IMR-90 (cell line): ENCODE measurements at regions not wholly inside any gene's neighbourhood (a gene's known extent, or its start where the extent isn't known, plus 50 kb on each side); places are given as distances from the start of the nearest gene placed in this dataset.

Experiments used
- ATAC-seq: fragments of 200-7000 bp; cut with Tn5 transposase; 2 replicates; pipeline ENCODE4 v1.9.1; 2020; ENCODE audit warnings: low read depth, mild to moderate bottlenecking, moderate library complexity
- BruUV-seq: library from RNA; stranded (reverse); fragments of 400-500 nt; replicated peaks from 2 replicates; lab custom pipeline; 2021; lab: Mats Ljungman, UMichigan
- CTCF ChIA-PET: fragments of 300-600 bp; formaldehyde crosslinking; extraction: SDS; loops from one replicate; lab custom pipeline; 2021; ENCODE audit warnings: antibody characterized with exemption; lab: Yijun Ruan, JAX
- POLR2A ChIA-PET: fragments of 300-600 bp; sonication (Branson Sonifier 250); formaldehyde crosslinking; loops from one replicate; lab custom pipeline; 2022; ENCODE audit warnings: antibody characterized with exemption; ENCODE audit not compliant: unreplicated experiment; lab: Charles Lee
- DNase-seq: peaks from one replicate; pipeline ENCODE4 v3.0.0; 2013
- H2AFZ ChIP-seq: replicated peaks from 2 replicates; pipeline ENCODE3; 2013; ENCODE audit warnings: low read length, mild to moderate bottlenecking; ENCODE audit not compliant: poor library complexity
- H2AK5ac ChIP-seq: 2 replicates; pipeline ENCODE4 v1.6.1; 2013; ENCODE audit warnings: low read depth, low read length, inconsistent platforms
- H2AK9ac ChIP-seq: replicated peaks from 2 replicates; pipeline ENCODE3; 2013; ENCODE audit warnings: mild to moderate bottlenecking, low read depth, low read length, moderate library complexity; ENCODE audit not compliant: poor library complexity
- H2BK120ac ChIP-seq: 2 replicates; pipeline ENCODE4 v1.6.1; 2013; ENCODE audit warnings: low read depth, low read length, inconsistent platforms
- H2BK15ac ChIP-seq: 3 replicates; pipeline ENCODE4 v1.6.1; 2013; ENCODE audit warnings: low read depth, low read length, inconsistent platforms
- H2BK20ac ChIP-seq: 2 replicates; pipeline ENCODE4 v1.6.1; 2013; ENCODE audit warnings: low read depth, mild to moderate bottlenecking, inconsistent platforms, low read length, moderate library complexity
- H2BK5ac ChIP-seq: 2 replicates; pipeline ENCODE4 v1.6.1; 2013; ENCODE audit warnings: mild to moderate bottlenecking, low read depth, low read length, inconsistent platforms; ENCODE audit not compliant: poor library complexity, severe bottlenecking
- H3K14ac ChIP-seq: replicated peaks from 2 replicates; pipeline ENCODE4 v1.6.1; 2013; ENCODE audit warnings: low read depth, low read length, inconsistent platforms
- H3K18ac ChIP-seq: 2 replicates; pipeline ENCODE4 v1.6.1; 2013; ENCODE audit warnings: low read depth, low read length, control low read depth
- H3K23ac ChIP-seq: 2 replicates; pipeline ENCODE4 v1.6.1; 2013; ENCODE audit warnings: low read depth, low read length, inconsistent platforms
- H3K27ac ChIP-seq: 2 replicates; pipeline ENCODE4 v1.5.1; 2013; ENCODE audit warnings: mild to moderate bottlenecking, control low read depth, low read length; ENCODE audit not compliant: insufficient read depth
- H3K27me3 ChIP-seq: 2 replicates; pipeline ENCODE4 v1.6.1; 2013; ENCODE audit warnings: low read length; ENCODE audit not compliant: control insufficient read depth, insufficient read depth
- H3K36me3 ChIP-seq: 2 replicates; pipeline ENCODE4 v1.6.1; 2013; ENCODE audit warnings: low read length, mixed read lengths; ENCODE audit not compliant: control insufficient read depth, insufficient read depth
- H3K4ac ChIP-seq: 2 replicates; pipeline ENCODE4 v1.6.1; 2013; ENCODE audit warnings: low read depth, low read length, inconsistent platforms
- H3K4me1 ChIP-seq: 2 replicates; pipeline ENCODE4 v1.6.1; 2013; ENCODE audit warnings: low read length, mixed read lengths; ENCODE audit not compliant: control insufficient read depth, insufficient read depth
- H3K4me2 ChIP-seq: 2 replicates; pipeline ENCODE4 v1.6.1; 2013; ENCODE audit warnings: low read depth, mild to moderate bottlenecking, control low read depth, low read length, moderate library complexity
- H3K4me3 ChIP-seq: 2 replicates; pipeline ENCODE4 v1.5.1; 2013; ENCODE audit warnings: low read depth, mild to moderate bottlenecking, control low read depth, low read length, moderate library complexity; ENCODE audit not compliant: insufficient read depth
- H3K56ac ChIP-seq: 2 replicates; pipeline ENCODE4 v1.6.1; 2013; ENCODE audit warnings: low read length, inconsistent platforms; ENCODE audit not compliant: insufficient read depth; ENCODE audit errors: extremely low read depth
- H3K79me1 ChIP-seq, 2 experiments: 2 replicates each; pipeline ENCODE4 v1.6.1; 2013; ENCODE audit warnings: low read length in 2 of 2, inconsistent platforms in 1 of 2, low read depth in 1 of 2
- H3K9ac ChIP-seq: 2 replicates; pipeline ENCODE4 v1.6.1; 2013; ENCODE audit warnings: low read depth, low read length, control low read depth
- H3K9me1 ChIP-seq: 2 replicates; pipeline ENCODE4 v1.6.1; 2013; ENCODE audit warnings: low read length, inconsistent platforms; ENCODE audit not compliant: insufficient read depth
- H3K9me3 ChIP-seq: 2 replicates; pipeline ENCODE4 v1.6.1; 2013; ENCODE audit warnings: low read length; ENCODE audit not compliant: control insufficient read depth, insufficient read depth
- H4K20me1 ChIP-seq: 2 replicates; pipeline ENCODE4 v1.6.1; 2013; ENCODE audit warnings: low read length, inconsistent platforms; ENCODE audit not compliant: insufficient read depth
- H4K5ac ChIP-seq: 2 replicates; pipeline ENCODE4 v1.6.1; 2013; ENCODE audit warnings: mild to moderate bottlenecking, low read depth, low read length, control low read depth
- H4K8ac ChIP-seq, 2 experiments: 2 replicates each; pipeline ENCODE4 v1.6.1; 2013; ENCODE audit warnings: low read depth in 2 of 2, low read length in 2 of 2, control low read depth in 1 of 2, inconsistent platforms in 1 of 2
- H4K91ac ChIP-seq: 2 replicates; pipeline ENCODE4 v1.6.1; 2013; ENCODE audit warnings: low read depth, low read length, inconsistent platforms; ENCODE audit not compliant: insufficient read depth
- BHLHE40 ChIP-seq: fragments of 150-350 bp; IDR thresholded peaks from 2 replicates; pipeline ENCODE4 v1.6.1; 2016; ENCODE audit warnings: mild to moderate bottlenecking, low read depth, low read length
- CEBPB ChIP-seq: IDR thresholded peaks from 2 replicates; pipeline ENCODE4 v1.6.1; 2012; ENCODE audit warnings: low read depth, low read length, improper control_type of control experiment
- CHD1 ChIP-seq: IDR thresholded peaks from 2 replicates; pipeline ENCODE4 v1.6.1; 2012; ENCODE audit warnings: low read depth, low read length, improper control_type of control experiment
- FOS ChIP-seq: fragments of 150-350 bp; IDR thresholded peaks from 2 replicates; pipeline ENCODE4 v1.6.1; 2016; ENCODE audit warnings: low read depth, low read length
- MAFK ChIP-seq: IDR thresholded peaks from 2 replicates; pipeline ENCODE4 v1.6.1; 2012; ENCODE audit warnings: low read depth, low read length, improper control_type of control experiment
- MAZ ChIP-seq: IDR thresholded peaks from 2 replicates; pipeline ENCODE4 v1.6.1; 2012; ENCODE audit warnings: low read depth, mild to moderate bottlenecking, low read length, improper control_type of control experiment, moderate library complexity, borderline replicate concordance
- MXI1 ChIP-seq: IDR thresholded peaks from 2 replicates; pipeline ENCODE4 v1.6.1; 2012; ENCODE audit warnings: low read depth, mild to moderate bottlenecking, low read length, moderate library complexity, borderline replicate concordance
- NFE2L2 ChIP-seq: fragments of 150-350 bp; IDR thresholded peaks from 2 replicates; pipeline ENCODE4 v1.6.1; 2016; ENCODE audit warnings: low read depth, mild to moderate bottlenecking, low read length
- POLR2A ChIP-seq: IDR thresholded peaks from 2 replicates; pipeline ENCODE4 v1.6.1; 2012; ENCODE audit warnings: mild to moderate bottlenecking, low read depth, low read length
- RAD21 ChIP-seq: IDR thresholded peaks from 2 replicates; pipeline ENCODE4 v1.6.1; 2012; ENCODE audit warnings: low read length, improper control_type of control experiment
- RCOR1 ChIP-seq: IDR thresholded peaks from 2 replicates; pipeline ENCODE4 v1.6.1; 2012; ENCODE audit warnings: mild to moderate bottlenecking, low read length, improper control_type of control experiment; ENCODE audit not compliant: insufficient replicate concordance
- RFX5 ChIP-seq: IDR thresholded peaks from 2 replicates; pipeline ENCODE4 v1.8.0; 2012; ENCODE audit warnings: low read depth, mild to moderate bottlenecking, low read length, moderate library complexity
- SMC3 ChIP-seq: fragments of 150-350 bp; IDR thresholded peaks from 2 replicates; pipeline ENCODE4 v1.6.1; 2016; ENCODE audit warnings: low read depth, mild to moderate bottlenecking, antibody characterized with exemption, low read length, moderate library complexity
- WGBS, 2 experiments: methylation state at CpG; one replicate each; pipeline versions ENCODE4 v1.1.5 to v1.1.7; 2013; ENCODE audit warnings: missing lambda C conversion rate in 2 of 2; ENCODE audit not compliant: insufficient read length in 1 of 2; ENCODE audit errors: extremely low coverage in 2 of 2; 5-methylcytosine and 5-hydroxymethylcytosine counted together
- dilution Hi-C: fragments of 300-500 bp; cut with HindIII; formaldehyde crosslinking; loops from one replicate; pipeline ENCODE4 v1.14.3; 2018; ENCODE audit warnings: low sequenced_read_pairs; ENCODE audit not compliant: unreplicated experiment
- in situ Hi-C: fragments of 300-500 bp; cut with MboI; formaldehyde crosslinking; loops from 3 replicates; pipeline ENCODE4 v1.14.3; 2019; ENCODE audit warnings: low sequenced_read_pairs, inconsistent platforms, mixed read lengths
- intact Hi-C: fragments of 100-400 bp; cut with micrococcal nuclease; formaldehyde crosslinking; loops from 2 replicates; pipeline ENCODE4 v1.10.0; 2022
- TF ChIP-seq, protein P1 (sequence below): fragments of 150-350 bp; IDR thresholded peaks from 2 replicates; pipeline ENCODE4 v1.6.1; 2017; ENCODE audit warnings: mild to moderate bottlenecking, antibody characterized with exemption, low read length, low read depth
- TF ChIP-seq, protein P2 (sequence below): fragments of 150-350 bp; IDR thresholded peaks from 2 replicates; pipeline ENCODE4 v1.6.1; 2016; ENCODE audit warnings: low read depth, mild to moderate bottlenecking, low read length, moderate library complexity, borderline replicate concordance
- TF ChIP-seq, protein P3 (sequence below): conservative IDR thresholded peaks from 2 replicates; pipeline ENCODE4 v1.5.1; 2012; ENCODE audit warnings: mild to moderate bottlenecking, low read depth, low read length, improper control_type of control experiment

DNA sequence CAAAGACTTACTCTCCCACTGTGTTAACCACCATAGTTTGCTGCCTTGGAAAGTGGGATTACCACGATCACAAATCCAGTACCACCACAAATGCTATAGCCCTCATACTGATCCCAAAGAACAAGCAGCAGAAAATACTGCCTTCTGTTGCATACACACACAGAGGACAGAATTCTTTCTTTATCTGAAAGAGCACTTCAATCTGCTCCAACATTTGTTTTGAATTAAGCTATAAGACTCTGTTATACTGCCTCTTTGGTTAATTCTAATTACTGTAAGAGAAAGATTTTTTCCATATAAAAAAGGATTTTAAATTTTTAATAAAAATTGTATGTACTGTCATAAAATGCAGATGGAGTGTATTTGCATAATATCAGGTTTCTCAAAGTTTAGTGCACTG is 69.8 kb downstream of the YIPF5 start:
- DNase-seq: no peak
- Histone ChIP-seq H4K8ac (no peak overlapping the region), H3K4me3 (no peak overlapping the region), H3K23ac (no peak overlapping the region), H3K4ac (no peak overlapping the region), H2BK5ac (no peak overlapping the region), H3K14ac (no peak overlapping the region), H3K27me3 (no peaks in the 10 kb centered on the region), H3K27ac (no peak overlapping the region), H3K56ac (no peak overlapping the region), H3K36me3 (no peaks in the 10 kb centered on the region), H2BK15ac (no peak overlapping the region), H4K20me1 (no peaks in the 10 kb centered on the region), H3K9me3 (no peaks in the 10 kb centered on the region), H2BK20ac (no peak overlapping the region), H3K18ac (no peak overlapping the region; the same call in 1 of the 2 replicates), H4K5ac (no peak overlapping the region), H2AK9ac (no peak overlapping the region), H2AK5ac (no peak overlapping the region), H4K91ac (no peak overlapping the region), H3K4me1 (peaks cover 3% of the 10 kb centered on the region), H2BK120ac (no peak overlapping the region), H3K9me1 (no peaks in the 10 kb centered on the region), H2AFZ (no peak overlapping the region), H3K79me1 (no peaks in the 10 kb centered on the region), H3K4me2 (no peak overlapping the region), H3K9ac (no peak overlapping the region)
- intact Hi-C loops: no loop called here
- no peak for ATAC-seq
- ChIA-PET CTCF (interaction anchor here (1.2 kb wide), 1 partner anchor 9 kb away, joined by 3 read pairs; no protein-coding TSS in a partner anchor), POLR2A (no interaction called here)
- dilution Hi-C loops: no loop called here
- BruUV-seq: no TSS peak
- TF ChIP-seq MXI1 (no peak), RCOR1 (no peak), NFE2L2 (no peak), RFX5 (no peak), RAD21 (no peak), FOS (no peak), CEBPB (no peak), CHD1 (no peak), SMC3 (no peak), MAFK (no peak), POLR2A (no peak), BHLHE40 (no peak), MAZ (no peak)
- TF ChIP-seq, protein P1, sequence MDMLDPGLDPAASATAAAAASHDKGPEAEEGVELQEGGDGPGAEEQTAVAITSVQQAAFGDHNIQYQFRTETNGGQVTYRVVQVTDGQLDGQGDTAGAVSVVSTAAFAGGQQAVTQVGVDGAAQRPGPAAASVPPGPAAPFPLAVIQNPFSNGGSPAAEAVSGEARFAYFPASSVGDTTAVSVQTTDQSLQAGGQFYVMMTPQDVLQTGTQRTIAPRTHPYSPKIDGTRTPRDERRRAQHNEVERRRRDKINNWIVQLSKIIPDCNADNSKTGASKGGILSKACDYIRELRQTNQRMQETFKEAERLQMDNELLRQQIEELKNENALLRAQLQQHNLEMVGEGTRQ: no peak
- TF ChIP-seq, protein P2, sequence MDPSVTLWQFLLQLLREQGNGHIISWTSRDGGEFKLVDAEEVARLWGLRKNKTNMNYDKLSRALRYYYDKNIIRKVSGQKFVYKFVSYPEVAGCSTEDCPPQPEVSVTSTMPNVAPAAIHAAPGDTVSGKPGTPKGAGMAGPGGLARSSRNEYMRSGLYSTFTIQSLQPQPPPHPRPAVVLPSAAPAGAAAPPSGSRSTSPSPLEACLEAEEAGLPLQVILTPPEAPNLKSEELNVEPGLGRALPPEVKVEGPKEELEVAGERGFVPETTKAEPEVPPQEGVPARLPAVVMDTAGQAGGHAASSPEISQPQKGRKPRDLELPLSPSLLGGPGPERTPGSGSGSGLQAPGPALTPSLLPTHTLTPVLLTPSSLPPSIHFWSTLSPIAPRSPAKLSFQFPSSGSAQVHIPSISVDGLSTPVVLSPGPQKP: no peak
- TF ChIP-seq, protein P3, sequence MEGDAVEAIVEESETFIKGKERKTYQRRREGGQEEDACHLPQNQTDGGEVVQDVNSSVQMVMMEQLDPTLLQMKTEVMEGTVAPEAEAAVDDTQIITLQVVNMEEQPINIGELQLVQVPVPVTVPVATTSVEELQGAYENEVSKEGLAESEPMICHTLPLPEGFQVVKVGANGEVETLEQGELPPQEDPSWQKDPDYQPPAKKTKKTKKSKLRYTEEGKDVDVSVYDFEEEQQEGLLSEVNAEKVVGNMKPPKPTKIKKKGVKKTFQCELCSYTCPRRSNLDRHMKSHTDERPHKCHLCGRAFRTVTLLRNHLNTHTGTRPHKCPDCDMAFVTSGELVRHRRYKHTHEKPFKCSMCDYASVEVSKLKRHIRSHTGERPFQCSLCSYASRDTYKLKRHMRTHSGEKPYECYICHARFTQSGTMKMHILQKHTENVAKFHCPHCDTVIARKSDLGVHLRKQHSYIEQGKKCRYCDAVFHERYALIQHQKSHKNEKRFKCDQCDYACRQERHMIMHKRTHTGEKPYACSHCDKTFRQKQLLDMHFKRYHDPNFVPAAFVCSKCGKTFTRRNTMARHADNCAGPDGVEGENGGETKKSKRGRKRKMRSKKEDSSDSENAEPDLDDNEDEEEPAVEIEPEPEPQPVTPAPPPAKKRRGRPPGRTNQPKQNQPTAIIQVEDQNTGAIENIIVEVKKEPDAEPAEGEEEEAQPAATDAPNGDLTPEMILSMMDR: no peak
- no CpG with 5 or more reads among the region's 1 CpG for WGBS, 2 experiments
- in situ Hi-C loops: no loop called here
